ENCODE measurements at regions not wholly inside any gene's neighbourhood (a gene's known extent, or its start where the extent isn't known, plus 50 kb on each side); places are given as distances from the start of the nearest gene placed in this dataset.

DNA sequence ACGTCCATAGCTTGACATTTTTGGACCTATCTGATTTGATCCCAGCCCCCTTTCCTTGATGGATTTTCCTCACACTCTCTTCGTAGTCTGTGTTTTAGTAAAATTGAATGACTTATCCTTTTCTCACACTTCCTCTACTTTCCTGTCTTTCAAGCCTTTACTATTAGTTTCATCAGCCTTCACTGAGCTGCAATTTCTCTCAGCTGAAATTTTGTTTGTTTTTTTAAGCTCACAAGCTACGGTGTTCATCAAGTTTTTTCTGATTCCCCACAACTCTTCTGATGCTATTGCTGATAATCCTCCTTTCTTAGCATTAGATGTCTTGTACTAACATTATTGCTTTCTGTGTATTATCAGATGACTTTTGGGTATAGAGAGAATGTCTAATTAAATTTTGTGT, 263.7 kb downstream of the TBX18 start:
- no peak overlapping the region for H3K4me3 ChIP-seq (ENCODE audit: low read length)
- TF ChIP-seq CTCF (conservative IDR thresholded peaks at IDR 0.05; ENCODE audit: low read depth, low read length), result no peak
- DNase-seq (ENCODE audit: low read depth), result no peak

DNA sequence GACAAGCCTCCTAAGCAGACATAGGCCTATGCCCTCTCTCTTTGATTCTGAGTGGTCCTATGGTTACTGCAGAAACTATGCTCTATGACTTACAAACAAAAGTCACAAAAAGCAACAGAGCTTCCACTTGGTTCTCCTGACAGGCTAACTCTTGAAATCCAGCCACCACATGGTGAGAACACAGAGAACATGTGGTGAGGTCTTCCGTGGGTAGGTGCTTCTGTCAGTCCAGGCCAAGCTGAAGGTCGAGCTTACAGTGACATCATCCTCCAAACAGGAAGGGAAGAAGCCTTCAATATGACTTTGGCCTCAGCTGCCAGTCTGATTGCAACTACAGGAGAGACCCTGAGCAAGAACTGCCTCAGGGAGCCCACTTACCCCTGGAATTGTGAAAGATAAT, 265.5 kb downstream of the TBX18 start:
- no peak for TF ChIP-seq CTCF (conservative IDR thresholded peaks at IDR 0.05; ENCODE audit: low read depth, low read length)
- H3K4me3 ChIP-seq (ENCODE audit: low read length), result no peak overlapping the region
- no peak for DNase-seq (ENCODE audit: low read depth)

- TF ChIP-seq CTCF (conservative IDR thresholded peaks at IDR 0.05; ENCODE audit: low read depth, low read length), result no peak
- no peak for DNase-seq (ENCODE audit: low read depth)
- no peak overlapping the region for H3K4me3 ChIP-seq (ENCODE audit: low read length)
These were observed 265.1 kb upstream of the CEP162 start for GRCh38 chr6:84492241-84493165.

GRCh38 chr6:84489598-84489997, 262.2 kb upstream of the CEP162 start:
- no peak for TF ChIP-seq CTCF (conservative IDR thresholded peaks at IDR 0.05; ENCODE audit: low read depth, low read length)
- no peak for DNase-seq (ENCODE audit: low read depth)
- no peak overlapping the region for H3K4me3 ChIP-seq (ENCODE audit: low read length)

DNA sequence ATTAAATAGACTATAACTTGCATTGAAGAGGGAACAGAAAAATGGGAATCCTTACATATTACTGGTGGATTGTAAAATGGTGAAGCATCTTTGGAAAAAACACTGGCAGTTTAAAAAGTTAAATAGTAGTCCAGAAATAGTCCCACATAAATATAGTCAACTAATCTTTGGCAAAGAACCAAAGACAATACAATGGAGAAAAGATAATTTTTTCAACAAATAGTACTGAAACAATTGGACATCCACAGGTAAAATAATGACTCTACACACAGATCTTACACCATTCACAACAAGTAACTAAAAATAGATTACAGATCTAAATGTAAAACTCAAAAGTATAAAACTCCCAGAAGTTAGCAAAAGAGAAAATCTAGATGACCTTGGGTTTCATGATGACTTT, 259.1 kb upstream of the CEP162 start:
- H3K4me3 ChIP-seq (ENCODE audit: low read length), result no peak overlapping the region
- no peak for DNase-seq (ENCODE audit: low read depth)
- no peak for TF ChIP-seq CTCF (conservative IDR thresholded peaks at IDR 0.05; ENCODE audit: low read depth, low read length)

DNA sequence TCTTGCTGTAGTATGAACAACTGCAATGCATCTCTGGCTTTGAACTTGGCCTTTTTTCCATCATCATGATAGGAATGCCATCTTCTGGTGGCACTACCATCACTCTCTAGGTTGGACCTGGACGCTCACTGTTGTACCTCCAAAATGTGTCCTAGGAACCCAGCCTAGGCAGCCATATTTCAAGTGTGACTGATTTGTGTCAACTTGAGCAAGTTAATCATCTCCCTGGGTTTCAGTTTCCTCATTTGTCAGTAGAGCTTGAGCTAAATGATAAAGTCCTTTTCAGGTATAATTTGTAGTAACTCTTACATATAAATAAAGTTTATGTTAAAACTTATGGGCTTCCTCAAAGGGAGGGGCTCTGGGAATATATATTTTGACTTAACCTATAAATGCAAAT, 241.7 kb upstream of the CEP162 start:
- no peak for DNase-seq (ENCODE audit: low read depth)
- TF ChIP-seq CTCF (conservative IDR thresholded peaks at IDR 0.05; ENCODE audit: low read depth, low read length), result no peak
- H3K4me3 ChIP-seq (ENCODE audit: low read length), result no peak overlapping the region

- no peak for TF ChIP-seq CTCF (conservative IDR thresholded peaks at IDR 0.05; ENCODE audit: low read depth, low read length)
- no peak overlapping the region for H3K4me3 ChIP-seq (ENCODE audit: low read length)
- no peak for DNase-seq (ENCODE audit: low read depth)
These were observed 239.9 kb upstream of the CEP162 start for GRCh38 chr6:84467296-84467695.

Measured in retinal pigment epithelial cell (primary cell).